ENCODE measurements at regions not wholly inside any gene's neighbourhood (a gene's known extent, or its start where the extent isn't known, plus 50 kb on each side); places are given as distances from the start of the nearest gene placed in this dataset.

- no peak for DNase-seq (ENCODE audit: low read depth)
- no peak overlapping the region for H3K4me3 ChIP-seq (ENCODE audit: control insufficient read depth, low read depth, low read length)
- no peak for TF ChIP-seq CTCF (IDR thresholded peaks at IDR 0.05; ENCODE audit: control insufficient read depth, insufficient read depth, low read depth, low read length, missing control alignments)
Measured at GRCh38 chr2:128820452-128820851, 501.8 kb upstream of the HS6ST1 start.

- DNase-seq (ENCODE audit: low read depth), result no peak
- no peak overlapping the region for H3K4me3 ChIP-seq (ENCODE audit: control insufficient read depth, low read depth, low read length)
- TF ChIP-seq CTCF (IDR thresholded peaks at IDR 0.05; ENCODE audit: control insufficient read depth, insufficient read depth, low read depth, low read length, missing control alignments), result no peak
Measured at GRCh38 chr2:128821010-128821409, 502.3 kb upstream of the HS6ST1 start.

GRCh38 chr2:128832946-128833663 is 514.4 kb upstream of the HS6ST1 start:
- no peak overlapping the region for H3K4me3 ChIP-seq (ENCODE audit: control insufficient read depth, low read depth, low read length)
- TF ChIP-seq CTCF (IDR thresholded peaks at IDR 0.05; ENCODE audit: control insufficient read depth, insufficient read depth, low read depth, low read length, missing control alignments), result no peak
- DNase-seq (ENCODE audit: low read depth), result no peak

- DNase-seq (ENCODE audit: low read depth), result no peak
- H3K4me3 ChIP-seq (ENCODE audit: control insufficient read depth, low read depth, low read length), result no peak overlapping the region
- TF ChIP-seq CTCF (IDR thresholded peaks at IDR 0.05; ENCODE audit: control insufficient read depth, insufficient read depth, low read depth, low read length, missing control alignments), result no peak
Measured at GRCh38 chr2:128833664-128834027, 515.0 kb upstream of the HS6ST1 start.

GRCh38 chr2:128834207-128834879 is 515.7 kb upstream of the HS6ST1 start:
- H3K4me3 ChIP-seq (ENCODE audit: control insufficient read depth, low read depth, low read length), result no peak overlapping the region
- no peak for DNase-seq (ENCODE audit: low read depth)
- TF ChIP-seq CTCF (IDR thresholded peaks at IDR 0.05; ENCODE audit: control insufficient read depth, insufficient read depth, low read depth, low read length, missing control alignments), result no peak

- no peak for TF ChIP-seq CTCF (IDR thresholded peaks at IDR 0.05; ENCODE audit: control insufficient read depth, insufficient read depth, low read depth, low read length, missing control alignments)
- H3K4me3 ChIP-seq (ENCODE audit: control insufficient read depth, low read depth, low read length), result no peak overlapping the region
- DNase-seq (ENCODE audit: low read depth), result no peak
Measured at GRCh38 chr2:128834880-128835252, 516.2 kb upstream of the HS6ST1 start.
